BLaER1 treated with 17β-estradiol and CSF1 and Interleukin-3, amounts not matched to agents 10 nM and 100 nM (cell line): ENCODE measurements at regions not wholly inside any gene's neighbourhood (a gene's known extent, or its start where the extent isn't known, plus 50 kb on each side); places are given as distances from the start of the nearest gene placed in this dataset.
"Not testable (repeated sequence)": the region's sequence is repeated elsewhere in the genome, so short reads cannot be mapped to it uniquely, and the experiment has no call there.

ENCODE experiments used
- H3K27ac ChIP-seq, 11 experiments: shearing (Covaris generic); formaldehyde crosslinking; 2 replicates each; pipeline ENCODE4 v1.8.1; 2022
- H3K27me3 ChIP-seq, 11 experiments: shearing (Covaris generic); formaldehyde crosslinking; 2 replicates each; pipeline ENCODE4 v1.8.1; 2022
- H3K36me3 ChIP-seq, 11 experiments: shearing (Covaris generic); formaldehyde crosslinking; 2 replicates each; pipeline ENCODE4 v1.8.1; 2022
- H3K4me1 ChIP-seq, 10 experiments: shearing (Covaris generic); formaldehyde crosslinking; 2 replicates each; pipeline ENCODE4 v1.8.1; 2022
- H3K4me2 ChIP-seq, 11 experiments: shearing (Covaris generic); formaldehyde crosslinking; 2 replicates each; pipeline ENCODE4 v1.8.1; 2022
- H3K4me3 ChIP-seq, 10 experiments: shearing (Covaris generic); formaldehyde crosslinking; 2 replicates each; pipeline ENCODE4 v1.8.1; 2022
- H3K9ac ChIP-seq, 11 experiments: shearing (Covaris generic); formaldehyde crosslinking; 2 replicates each; pipeline ENCODE4 v1.8.1; 2022
- H3K9me3 ChIP-seq, 11 experiments: shearing (Covaris generic); formaldehyde crosslinking; replicated peaks in 1 of 11; 2 replicates each; pipeline ENCODE4 v1.8.1; 2022
- H4K20me1 ChIP-seq, 11 experiments: shearing (Covaris generic); formaldehyde crosslinking; 2 replicates each; pipeline ENCODE4 v1.8.1; 2022
- Cebpa-rat ChIP-seq, 11 experiments: shearing (Covaris generic); IDR thresholded peaks; 2 replicates each; pipeline ENCODE4 v1.8.1; 2022

DNA sequence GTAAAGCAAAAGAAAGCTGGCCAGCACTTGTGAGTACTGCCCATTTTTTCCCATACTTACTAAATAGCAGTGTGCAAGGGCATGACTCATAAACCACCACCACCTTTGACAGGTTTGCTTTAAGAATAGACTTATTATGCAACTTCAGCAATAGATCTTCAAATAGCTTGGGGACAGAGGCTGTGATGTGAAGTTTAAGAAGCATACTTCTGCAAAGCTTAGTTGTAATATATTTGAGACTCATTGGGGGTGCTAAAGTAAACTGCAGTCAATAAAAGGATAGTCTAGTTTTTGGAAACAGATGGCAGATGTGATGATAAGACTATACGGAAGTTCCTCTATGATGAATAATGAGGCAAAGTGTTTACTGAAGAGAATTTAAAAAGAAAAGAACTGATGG lies 210.0 kb downstream of the PLA2G4A start:
- no peak for TF ChIP-seq Cebpa-rat (IDR thresholded peaks at IDR 0.05)
- Histone ChIP-seq H3K9me3 (peaks cover 0 to 9% (median 0%) of the 10 kb centered on the region in 11 experiments; a peak in 4 of 22 replicates), H3K36me3 (no peaks in the 10 kb centered on the region), H3K9ac (no peak overlapping the region), H3K4me3 (no peak overlapping the region), H4K20me1 (no peaks in the 10 kb centered on the region), H3K4me2 (no peak overlapping the region), H3K27ac (no peak overlapping the region), H3K4me1 (no peaks in the 10 kb centered on the region), H3K27me3 (no peaks in the 10 kb centered on the region)

DNA sequence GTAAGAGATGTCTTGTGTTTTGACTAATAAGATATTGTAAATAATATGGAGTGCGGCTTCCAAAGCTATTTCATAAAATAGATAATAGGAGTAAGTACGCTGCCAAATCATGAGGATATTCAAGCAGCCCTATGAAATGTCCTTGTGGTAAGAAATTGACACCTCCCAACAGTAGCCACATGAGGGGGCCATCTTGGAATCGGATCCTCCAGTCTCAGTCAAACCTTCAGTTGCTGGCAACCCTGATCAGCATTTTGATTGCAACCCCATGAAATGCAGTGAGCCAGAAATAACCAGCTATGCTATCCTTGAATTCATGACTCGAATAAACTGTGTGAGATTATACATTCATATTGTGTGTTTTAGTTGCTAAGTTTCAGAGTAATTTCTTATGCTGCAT lies 212.4 kb downstream of the PLA2G4A start:
- H3K27ac ChIP-seq = no peak overlapping the region
- H3K4me3 ChIP-seq = no peak overlapping the region
- no peak for TF ChIP-seq Cebpa-rat (IDR thresholded peaks at IDR 0.05)
- H3K36me3 ChIP-seq = no peaks in the 10 kb centered on the region
- peaks cover 0 to 10% (median 0%) of the 10 kb centered on the region in 11 experiments; a peak in 4 of 22 replicates for H3K9me3 ChIP-seq
- H3K4me1 ChIP-seq = no peaks in the 10 kb centered on the region
- H4K20me1 ChIP-seq = no peaks in the 10 kb centered on the region
- no peak overlapping the region for H3K9ac ChIP-seq
- H3K27me3 ChIP-seq = no peaks in the 10 kb centered on the region
- H3K4me2 ChIP-seq = no peak overlapping the region

DNA sequence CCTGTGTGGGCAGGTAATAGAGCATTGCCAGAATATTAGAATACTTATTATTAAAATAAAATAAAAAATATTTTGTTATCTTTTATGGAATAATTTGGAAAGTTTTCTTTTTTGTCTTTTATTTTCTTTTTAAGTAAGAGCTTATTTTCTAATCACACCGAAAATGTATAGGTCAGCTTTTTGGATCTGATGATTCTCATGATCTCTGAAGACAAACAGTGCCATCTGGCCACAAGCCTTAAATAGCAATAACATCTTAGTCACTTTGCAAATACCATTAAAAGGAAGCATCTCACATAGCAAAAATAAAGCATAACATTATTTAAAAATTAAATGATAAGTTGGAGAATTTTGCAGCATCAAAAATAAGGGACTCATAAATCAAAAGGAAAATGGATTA lies 213.8 kb downstream of the PLA2G4A start:
- H4K20me1 ChIP-seq = no peaks in the 10 kb centered on the region
- H3K27me3 ChIP-seq = no peaks in the 10 kb centered on the region
- peaks cover 0 to 10% (median 0%) of the 10 kb centered on the region in 11 experiments; a peak in 4 of 22 replicates for H3K9me3 ChIP-seq
- no peak overlapping the region for H3K4me2 ChIP-seq
- no peak overlapping the region for H3K27ac ChIP-seq
- no peaks in the 10 kb centered on the region for H3K4me1 ChIP-seq
- H3K9ac ChIP-seq = no peak overlapping the region
- H3K4me3 ChIP-seq = no peak overlapping the region
- no peak for TF ChIP-seq Cebpa-rat (IDR thresholded peaks at IDR 0.05)
- H3K36me3 ChIP-seq = no peaks in the 10 kb centered on the region

DNA sequence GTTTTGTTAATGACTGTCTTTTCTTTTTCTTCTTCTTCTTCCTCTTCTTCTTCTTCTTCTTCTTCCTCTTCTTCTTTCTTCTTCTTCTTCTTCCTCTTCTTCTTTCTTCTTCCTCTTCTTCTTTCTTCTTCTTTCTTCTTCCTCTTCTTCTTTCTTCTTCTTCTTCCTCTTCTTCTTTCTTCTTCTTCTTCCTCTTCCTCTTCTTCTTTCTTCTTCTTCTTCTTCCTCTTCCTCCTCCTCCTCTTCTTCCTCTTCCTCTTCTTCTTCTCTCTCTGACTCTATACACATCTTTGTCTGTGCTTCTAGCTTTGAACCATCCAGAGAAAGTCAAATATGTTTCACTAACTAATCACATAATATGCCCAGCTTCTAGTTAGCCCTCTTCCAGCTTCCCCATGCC lies 214.7 kb downstream of the PLA2G4A start:
- not testable (repeated sequence) for H3K27ac ChIP-seq, H3K9me3 ChIP-seq, H3K4me1 ChIP-seq, H3K27me3 ChIP-seq, H4K20me1 ChIP-seq, H3K4me3 ChIP-seq, H3K4me2 ChIP-seq, H3K9ac ChIP-seq, H3K36me3 ChIP-seq

DNA sequence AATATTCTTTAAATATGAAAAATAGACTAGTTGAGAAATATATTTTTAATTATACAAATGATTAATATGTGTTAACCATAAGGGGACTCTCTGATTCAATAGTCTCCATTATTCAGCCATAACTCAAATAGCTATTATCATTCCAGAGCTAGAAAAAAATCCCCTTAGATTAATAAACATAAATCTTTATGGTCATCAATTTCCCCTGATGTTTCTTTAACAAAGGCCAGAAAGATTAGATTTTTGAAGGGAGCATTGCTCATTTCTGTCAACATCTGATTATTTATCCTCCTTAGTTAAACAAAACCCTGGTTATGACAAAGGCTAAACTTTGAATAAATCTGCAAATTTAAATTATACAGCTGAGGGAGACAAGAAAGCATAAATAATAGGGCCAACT lies 215.7 kb downstream of the PLA2G4A start:
- H3K27ac ChIP-seq = no peak overlapping the region
- H3K4me2 ChIP-seq = no peak overlapping the region
- H3K9ac ChIP-seq = no peak overlapping the region
- no peak for TF ChIP-seq Cebpa-rat (IDR thresholded peaks at IDR 0.05)
- no peaks in the 10 kb centered on the region for H3K36me3 ChIP-seq
- H3K9me3 ChIP-seq = peaks cover 0 to 10% (median 0%) of the 10 kb centered on the region in 11 experiments; a peak in 4 of 22 replicates
- H3K27me3 ChIP-seq = no peaks in the 10 kb centered on the region
- no peaks in the 10 kb centered on the region for H3K4me1 ChIP-seq
- no peak overlapping the region for H3K4me3 ChIP-seq
- no peaks in the 10 kb centered on the region for H4K20me1 ChIP-seq

DNA sequence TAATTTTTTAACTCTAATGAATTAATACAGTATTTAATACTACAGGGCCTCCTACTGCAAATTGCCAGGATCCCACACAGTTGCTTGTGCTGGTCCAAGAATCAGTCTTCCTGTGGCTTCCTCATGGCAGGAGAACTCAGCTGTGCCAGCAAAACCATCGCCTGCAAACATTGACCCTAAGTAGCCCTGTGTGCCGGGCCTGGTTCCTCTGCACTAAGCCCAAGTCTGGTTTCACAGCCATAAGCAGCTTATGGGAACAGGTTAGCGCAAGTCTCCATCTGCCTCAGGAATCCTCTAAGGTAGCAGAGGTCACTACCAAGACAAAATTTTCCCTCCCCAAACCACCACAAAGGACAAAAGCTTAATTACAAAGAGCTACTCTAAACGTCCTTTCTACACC lies 216.6 kb downstream of the PLA2G4A start:
- H3K9me3 ChIP-seq = peaks cover 0 to 10% (median 0%) of the 10 kb centered on the region in 11 experiments; a peak in 4 of 22 replicates
- H3K27ac ChIP-seq = no peak overlapping the region
- no peak overlapping the region for H3K4me3 ChIP-seq
- no peaks in the 10 kb centered on the region for H3K4me1 ChIP-seq
- H3K36me3 ChIP-seq = no peaks in the 10 kb centered on the region
- no peak overlapping the region for H3K9ac ChIP-seq
- TF ChIP-seq Cebpa-rat (IDR thresholded peaks at IDR 0.05) = no peak
- no peak overlapping the region for H3K4me2 ChIP-seq
- H3K27me3 ChIP-seq = no peaks in the 10 kb centered on the region
- H4K20me1 ChIP-seq = no peaks in the 10 kb centered on the region

DNA sequence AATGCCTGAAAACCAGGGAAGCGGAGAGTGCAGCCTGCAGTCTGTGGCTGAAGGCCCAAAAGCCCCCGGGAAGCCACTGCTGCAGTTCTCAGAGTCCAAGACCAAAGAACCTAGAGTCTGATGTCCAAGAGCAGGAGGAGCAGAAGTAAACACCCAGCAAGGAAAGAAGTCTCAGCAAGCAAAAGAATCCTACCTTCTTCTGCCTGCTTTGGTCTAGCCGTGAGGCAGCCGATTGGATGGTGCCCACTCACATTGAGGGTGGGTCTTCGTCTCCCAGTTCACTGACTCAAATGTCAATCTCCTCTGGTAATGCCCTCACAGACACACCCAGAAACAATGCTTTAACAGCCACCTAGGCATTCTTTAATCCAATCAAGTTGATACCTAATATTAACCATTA lies 217.5 kb downstream of the PLA2G4A start:
- no peak for TF ChIP-seq Cebpa-rat (IDR thresholded peaks at IDR 0.05)
- Histone ChIP-seq H3K4me1 (no peaks in the 10 kb centered on the region), H3K9me3 (peaks cover 0 to 10% (median 0%) of the 10 kb centered on the region in 11 experiments; a peak in 4 of 22 replicates), H4K20me1 (no peaks in the 10 kb centered on the region), H3K4me2 (no peak overlapping the region), H3K9ac (no peak overlapping the region), H3K4me3 (no peak overlapping the region), H3K27ac (no peak overlapping the region), H3K36me3 (no peaks in the 10 kb centered on the region), H3K27me3 (no peaks in the 10 kb centered on the region)

DNA sequence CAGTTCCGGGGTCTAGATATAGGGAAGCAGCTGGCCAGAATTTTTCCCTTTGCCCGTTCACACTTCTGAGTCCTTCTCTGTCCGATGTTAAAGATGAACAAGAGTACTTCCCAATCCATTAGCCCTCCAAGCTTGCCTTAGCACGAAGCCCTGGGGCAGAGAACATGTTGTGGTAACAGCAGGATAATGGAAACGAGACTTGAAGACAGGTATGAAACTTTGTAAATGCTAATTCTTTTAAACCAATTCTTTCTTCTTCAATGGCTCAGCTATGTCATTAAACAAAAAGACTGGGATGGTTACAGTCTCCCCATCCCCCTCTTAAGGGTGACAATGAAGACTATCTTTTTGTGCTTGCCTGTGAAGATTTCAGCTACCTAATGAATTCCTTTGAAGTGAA lies 218.5 kb downstream of the PLA2G4A start:
- no peak overlapping the region for H3K4me3 ChIP-seq
- no peaks in the 10 kb centered on the region for H4K20me1 ChIP-seq
- H3K9me3 ChIP-seq = peaks cover 0 to 10% (median 0%) of the 10 kb centered on the region in 11 experiments; a peak in 4 of 22 replicates
- H3K36me3 ChIP-seq = no peaks in the 10 kb centered on the region
- no peaks in the 10 kb centered on the region for H3K27me3 ChIP-seq
- no peak overlapping the region for H3K27ac ChIP-seq
- H3K4me1 ChIP-seq = no peaks in the 10 kb centered on the region
- H3K4me2 ChIP-seq = no peak overlapping the region
- H3K9ac ChIP-seq = no peak overlapping the region
- no peak for TF ChIP-seq Cebpa-rat (IDR thresholded peaks at IDR 0.05)

DNA sequence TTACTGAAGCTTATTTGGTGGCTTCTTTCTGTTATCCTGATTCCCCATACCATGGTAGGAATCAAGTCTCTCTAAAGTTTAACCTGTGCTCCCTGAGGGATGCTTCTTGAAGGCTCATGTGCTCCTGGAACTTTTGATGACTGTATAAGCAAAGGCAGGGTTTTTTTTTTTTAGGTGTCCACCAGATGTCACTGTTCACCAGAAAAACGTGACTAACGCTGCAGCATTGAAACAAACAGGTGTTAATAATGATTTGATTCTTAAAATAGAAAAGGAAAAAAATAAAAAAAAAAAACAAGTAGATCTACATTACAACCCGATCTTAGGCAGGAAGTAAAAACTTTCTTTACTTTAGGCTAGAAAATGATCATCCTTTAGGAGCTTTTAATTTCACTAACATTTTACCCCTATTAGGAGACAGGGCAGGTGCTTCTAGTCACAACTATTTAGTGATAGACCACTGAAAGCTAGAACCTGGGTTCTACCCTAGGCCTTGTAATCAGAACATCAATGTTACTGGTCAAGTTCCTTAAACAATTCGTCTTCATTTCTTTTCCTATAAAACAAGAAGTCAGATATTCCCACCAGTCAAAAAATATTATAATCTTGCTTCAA lies 223.0 kb downstream of the PLA2G4A start:
- no peaks in the 10 kb centered on the region for H4K20me1 ChIP-seq
- no peak for TF ChIP-seq Cebpa-rat (IDR thresholded peaks at IDR 0.05)
- H3K27me3 ChIP-seq = no peaks in the 10 kb centered on the region
- no peaks in the 10 kb centered on the region for H3K36me3 ChIP-seq
- no peaks in the 10 kb centered on the region for H3K9me3 ChIP-seq
- 0 out of 20 replicates have a peak, but pooled peaks cover 0 to 3% (median 0%) of the 10 kb centered on the region in 10 experiments for H3K4me1 ChIP-seq
- no peak overlapping the region for H3K27ac ChIP-seq
- no peak overlapping the region for H3K4me3 ChIP-seq
- no peak overlapping the region for H3K4me2 ChIP-seq
- no peak overlapping the region for H3K9ac ChIP-seq

DNA sequence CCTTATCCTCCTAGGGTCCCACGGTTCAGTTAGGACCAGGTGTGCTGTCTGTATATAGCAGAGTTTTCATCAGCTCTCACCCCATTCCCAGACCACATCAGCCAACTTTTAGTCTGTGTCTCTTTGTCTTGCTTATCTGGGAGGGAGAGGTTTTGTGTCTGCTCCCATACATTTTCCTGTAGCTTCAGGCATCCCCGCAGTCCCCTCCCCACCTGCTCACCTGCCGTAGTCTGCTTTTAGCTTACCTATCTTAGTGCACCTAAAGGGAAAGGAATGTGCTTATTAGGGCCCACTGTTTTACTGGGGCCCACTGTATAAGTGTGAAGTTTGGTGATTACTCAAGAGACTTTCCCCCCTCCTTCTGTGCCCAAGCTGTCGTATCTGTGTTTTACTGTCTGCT lies 225.1 kb downstream of the PLA2G4A start:
- Histone ChIP-seq H3K4me3 (no peak overlapping the region), H3K9me3 (no peaks in the 10 kb centered on the region), H3K9ac (no peak overlapping the region), H4K20me1 (no peaks in the 10 kb centered on the region), H3K27ac (no peak overlapping the region), H3K27me3 (no peaks in the 10 kb centered on the region), H3K36me3 (no peaks in the 10 kb centered on the region), H3K4me2 (no peak overlapping the region), H3K4me1 (0 out of 20 replicates have a peak, but pooled peaks cover 0 to 3% (median 0%) of the 10 kb centered on the region in 10 experiments)
- no peak for TF ChIP-seq Cebpa-rat (IDR thresholded peaks at IDR 0.05)
